Spleen (tissue), 11 donors: ENCODE measurements at regions not wholly inside any gene's neighbourhood (a gene's known extent, or its start where the extent isn't known, plus 50 kb on each side); places are given as distances from the start of the nearest gene placed in this dataset.

Experiments
- DNase-seq: peaks from one replicate; pipeline ENCODE4 v3.0.0-alpha.2; 2020
- H3K27ac ChIP-seq, 8 donors: fragments of 200-600 bp; sonication (generic) in 7 of 8; 1 replicate in 4 of 8; 2 replicates in 4 of 8; pipeline versions ENCODE4 v1.5.0 to v1.8.0; 2016 to 2021; ENCODE audit warnings: inconsistent platforms in 4 of 8, mild to moderate bottlenecking in 4 of 8, moderate library complexity in 1 of 8
- H3K27me3 ChIP-seq, 7 donors: fragments of 200-600 bp; sonication (generic) in 6 of 7; replicated peaks in 1 of 7; 1 replicate in 4 of 7; 2 replicates in 3 of 7; pipeline versions ENCODE4 v1.5.0 to v1.8.0; 2016 to 2021; ENCODE audit warnings: inconsistent platforms in 3 of 7, mild to moderate bottlenecking in 1 of 7
- H3K36me3 ChIP-seq, 6 donors: fragments of 200-600 bp; sonication (generic) in 5 of 6; 1 replicate in 4 of 6; 2 replicates in 2 of 6; pipeline versions ENCODE4 v1.5.0 to v1.8.0; 2016 to 2021; ENCODE audit warnings: inconsistent platforms in 2 of 6
- H3K4me1 ChIP-seq, 6 donors: fragments of 200-600 bp; sonication (generic) in 5 of 6; 1 replicate in 3 of 6; 2 replicates in 3 of 6; pipeline versions ENCODE4 v1.5.0 to v1.8.0; 2016 to 2021; ENCODE audit warnings: inconsistent platforms in 3 of 6
- H3K4me3 ChIP-seq, 8 donors: fragments of 200-600 bp; sonication (generic) in 7 of 8; 1 replicate in 4 of 8; 2 replicates in 4 of 8; pipeline versions ENCODE4 v1.5.0 to v1.8.0; 2016 to 2021; ENCODE audit warnings: inconsistent platforms in 4 of 8, mild to moderate bottlenecking in 4 of 8, moderate library complexity in 2 of 8
- H3K9me3 ChIP-seq, 8 donors: fragments of 200-600 bp; sonication (generic) in 7 of 8; 1 replicate in 4 of 8; 2 replicates in 4 of 8; pipeline versions ENCODE4 v1.5.0 to v1.8.0; 2016 to 2021; ENCODE audit warnings: inconsistent platforms in 4 of 8
- POLR2A ChIP-seq, 3 donors: fragments of 450-650 bp; IDR thresholded peaks; one replicate each; pipeline ENCODE4 v1.5.1; 2017; ENCODE audit warnings: antibody characterized with exemption in 3 of 3, mild to moderate bottlenecking in 1 of 3
- POLR2AphosphoS5 ChIP-seq, 3 donors: sonication (generic); formaldehyde crosslinking; IDR thresholded peaks; one replicate each; pipeline ENCODE4 v1.5.1; 2017; ENCODE audit warnings: antibody characterized with exemption in 3 of 3
- WGBS, 5 donors: extraction: QIAGEN DNeasy Blood & Tissue Kit in 3 of 5; methylation state at CpG; one replicate each; pipeline versions ENCODE4 v1.1.5 to v1.1.7; 2013 to 2018; 5-methylcytosine and 5-hydroxymethylcytosine counted together
- intact Hi-C: fragments of 100-400 bp; cut with DNase I; formaldehyde crosslinking; loops from one replicate; pipeline ENCODE4 v1.15.0; 2023; ENCODE audit warnings: low total_unique reads
- TF ChIP-seq, protein P1 (sequence below), 11 experiments: fragments of 200-600 bp in 7 of 11; fragments of 450-650 bp in 4 of 11; sonication (generic) in 4 of 11; IDR thresholded peaks in 8 of 11; conservative IDR thresholded peaks in 3 of 11; 1 replicate in 7 of 11; 2 replicates in 4 of 11; pipeline versions ENCODE4 v1.4.0 to v1.8.0; 2016 to 2021; ENCODE audit warnings: antibody characterized with exemption in 11 of 11, inconsistent platforms in 4 of 11, mild to moderate bottlenecking in 1 of 11
- donor health status: healthy with polysubstance abuse.
- donor health status: DM: no; HTN: no; CAD: no; lungs with moderate emphysema.
- donor health status: DM: no; HTN: no; CAD: no.
- donor health status: Bipolar disorder and iron deficiency.
- donor health status: healthy.
- donor health status: DM: no; HTN: no; CAD: no.
- donor health status: DM: yes; HTN: yes; CAD: no.

DNA sequence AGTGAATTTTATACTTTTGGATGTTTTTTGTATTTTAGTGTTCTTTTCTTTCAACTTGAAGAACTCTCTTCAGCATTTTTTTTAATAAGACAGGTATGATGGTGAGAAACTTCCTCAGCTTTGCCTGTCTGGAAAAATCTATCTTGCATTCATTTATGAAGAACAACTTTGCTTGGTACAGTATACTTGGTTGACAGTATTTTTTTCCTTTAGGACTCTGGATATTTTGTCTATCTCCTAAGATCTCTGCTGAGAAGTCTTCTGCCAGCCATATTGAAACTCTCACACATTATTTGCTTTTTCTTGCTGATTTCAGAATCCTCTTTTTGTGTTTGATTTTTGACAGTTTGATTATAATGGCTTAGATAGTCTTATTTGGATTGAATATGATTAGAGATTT, 405.0 kb upstream of the GHITM start:
- intact Hi-C loops: no loop called here
- Histone ChIP-seq H3K9me3 (peaks cover 0 to 42% (median 34%) of the 10 kb centered on the region in 8 donors), H3K36me3 (no peaks in the 10 kb centered on the region), H3K4me1 (no peaks in the 10 kb centered on the region), H3K4me3 (no peak overlapping the region), H3K27me3 (no peaks in the 10 kb centered on the region), H3K27ac (no peak overlapping the region)
- no peak for TF ChIP-seq POLR2A (IDR thresholded peaks at IDR 0.05)
- TF ChIP-seq, protein P1, sequence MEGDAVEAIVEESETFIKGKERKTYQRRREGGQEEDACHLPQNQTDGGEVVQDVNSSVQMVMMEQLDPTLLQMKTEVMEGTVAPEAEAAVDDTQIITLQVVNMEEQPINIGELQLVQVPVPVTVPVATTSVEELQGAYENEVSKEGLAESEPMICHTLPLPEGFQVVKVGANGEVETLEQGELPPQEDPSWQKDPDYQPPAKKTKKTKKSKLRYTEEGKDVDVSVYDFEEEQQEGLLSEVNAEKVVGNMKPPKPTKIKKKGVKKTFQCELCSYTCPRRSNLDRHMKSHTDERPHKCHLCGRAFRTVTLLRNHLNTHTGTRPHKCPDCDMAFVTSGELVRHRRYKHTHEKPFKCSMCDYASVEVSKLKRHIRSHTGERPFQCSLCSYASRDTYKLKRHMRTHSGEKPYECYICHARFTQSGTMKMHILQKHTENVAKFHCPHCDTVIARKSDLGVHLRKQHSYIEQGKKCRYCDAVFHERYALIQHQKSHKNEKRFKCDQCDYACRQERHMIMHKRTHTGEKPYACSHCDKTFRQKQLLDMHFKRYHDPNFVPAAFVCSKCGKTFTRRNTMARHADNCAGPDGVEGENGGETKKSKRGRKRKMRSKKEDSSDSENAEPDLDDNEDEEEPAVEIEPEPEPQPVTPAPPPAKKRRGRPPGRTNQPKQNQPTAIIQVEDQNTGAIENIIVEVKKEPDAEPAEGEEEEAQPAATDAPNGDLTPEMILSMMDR (IDR thresholded peaks at IDR 0.05 in 8 of 11, conservative IDR thresholded peaks at IDR 0.05 in 3 of 11): no peak
- TF ChIP-seq POLR2AphosphoS5 (IDR thresholded peaks at IDR 0.05): no peak
- no peak for DNase-seq

DNA sequence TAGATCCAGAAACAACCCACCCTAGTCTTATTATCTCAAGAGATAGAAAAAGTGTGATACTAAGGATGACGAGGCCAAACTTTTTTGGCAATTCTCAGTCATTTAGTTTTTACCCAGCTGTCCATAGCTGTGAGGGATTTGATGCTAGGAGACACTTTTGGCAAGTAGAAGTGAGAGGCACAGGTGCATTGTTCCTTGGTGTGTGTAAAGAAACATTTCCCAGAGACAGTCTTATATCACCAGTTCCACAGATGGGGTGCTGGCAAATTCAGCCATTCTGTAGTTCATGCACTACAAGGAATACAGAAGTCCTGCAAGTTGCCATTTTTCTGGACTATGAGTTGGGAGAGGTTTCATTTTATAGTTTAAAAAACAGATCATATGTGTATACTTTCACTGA, 403.3 kb upstream of the GHITM start:
- no peaks in the 10 kb centered on the region for H3K27me3 ChIP-seq

DNA sequence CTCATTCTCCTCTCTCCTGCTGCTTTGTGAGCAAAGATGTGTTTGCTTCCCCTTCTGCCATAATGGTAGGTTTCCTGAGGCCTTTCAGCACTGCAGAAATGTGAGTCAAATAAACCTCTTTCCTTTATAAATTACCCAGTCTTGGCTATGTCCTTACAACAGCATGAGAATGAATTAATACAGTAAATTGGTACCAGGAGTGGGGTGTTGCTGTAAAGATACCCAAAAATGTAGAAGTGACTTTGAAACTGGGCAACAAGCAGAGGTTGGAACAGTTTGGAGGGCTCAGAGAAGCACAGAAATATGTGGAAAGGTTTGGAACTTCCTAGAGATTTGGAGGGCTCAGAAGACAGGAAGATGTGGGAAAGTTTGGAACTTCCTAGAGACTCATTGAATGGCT, 388.7 kb upstream of the GHITM start:
- no peak overlapping the region for H3K4me3 ChIP-seq
- intact Hi-C loops: no loop called here
- H3K9me3 ChIP-seq: peaks cover 4 to 83% (median 76%) of the 10 kb centered on the region in 8 donors
- no peaks in the 10 kb centered on the region for H3K4me1 ChIP-seq
- H3K27ac ChIP-seq: no peak overlapping the region
- H3K36me3 ChIP-seq: no peaks in the 10 kb centered on the region
- DNase-seq: no peak
- TF ChIP-seq, protein P1 (IDR thresholded peaks at IDR 0.05 in 8 of 11, conservative IDR thresholded peaks at IDR 0.05 in 3 of 11): no peak
- TF ChIP-seq POLR2A (IDR thresholded peaks at IDR 0.05) (no peak), POLR2AphosphoS5 (IDR thresholded peaks at IDR 0.05) (no peak)
- H3K27me3 ChIP-seq: no peaks in the 10 kb centered on the region

More for the DNA sequence above, 403.3 kb upstream of the GHITM start:
- Histone ChIP-seq H3K36me3 (no peaks in the 10 kb centered on the region), H3K4me3 (no peak overlapping the region), H3K4me1 (no peaks in the 10 kb centered on the region), H3K9me3 (peaks cover 0 to 56% (median 44%) of the 10 kb centered on the region in 8 donors), H3K27ac (no peak overlapping the region)
- intact Hi-C loops: no loop called here
- WGBS, 5 donors: 39 to 63% (median 50%) methylated on average over 1 of the region's 1 CpG
- TF ChIP-seq POLR2AphosphoS5 (IDR thresholded peaks at IDR 0.05) (no peak), POLR2A (IDR thresholded peaks at IDR 0.05) (no peak)
- TF ChIP-seq, protein P1 (IDR thresholded peaks at IDR 0.05 in 8 of 11, conservative IDR thresholded peaks at IDR 0.05 in 3 of 11): no peak
- no peak for DNase-seq

DNA sequence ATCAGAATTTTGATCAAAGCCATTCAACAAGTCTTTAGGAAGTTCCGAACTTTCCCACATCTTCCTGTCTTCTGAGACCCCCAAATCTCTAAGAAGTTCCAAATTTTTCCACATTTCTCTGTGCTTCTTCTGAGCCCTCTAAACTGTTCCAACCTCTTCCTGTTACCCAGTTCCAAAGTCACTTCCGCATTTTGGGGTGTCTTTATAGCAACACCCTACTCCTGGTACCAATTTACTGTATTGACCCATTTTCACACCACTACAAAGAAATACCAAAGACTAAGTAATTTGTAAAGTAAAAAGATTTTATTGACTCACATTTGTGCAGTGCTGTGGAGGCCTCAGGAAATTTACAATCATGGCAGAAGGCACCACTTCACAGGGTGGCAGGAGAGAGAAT, 385.8 kb upstream of the GHITM start:
- Histone ChIP-seq H3K4me3 (no peak overlapping the region), H3K4me1 (no peaks in the 10 kb centered on the region), H3K27ac (no peak overlapping the region), H3K9me3 (peaks cover 4 to 79% (median 69%) of the 10 kb centered on the region in 8 donors), H3K36me3 (no peaks in the 10 kb centered on the region), H3K27me3 (no peaks in the 10 kb centered on the region)
- DNase-seq: no peak
- WGBS, 5 donors: 84 to 96% (median 91%) methylated on average over 2 of the region's 2 CpGs
- TF ChIP-seq POLR2A (IDR thresholded peaks at IDR 0.05) (no peak), POLR2AphosphoS5 (IDR thresholded peaks at IDR 0.05) (no peak)
- TF ChIP-seq, protein P1 (IDR thresholded peaks at IDR 0.05 in 8 of 11, conservative IDR thresholded peaks at IDR 0.05 in 3 of 11): no peak
- intact Hi-C loops: no loop called here
